ENCODE measurements at regions not wholly inside any gene's neighbourhood (a gene's known extent, or its start where the extent isn't known, plus 50 kb on each side); places are given as distances from the start of the nearest gene placed in this dataset.

GRCh38 chr5:124260921-124261515, 485.4 kb downstream of the ZNF608 start:
- Mint-ChIP-seq H3K9me3 (peaks cover 3% of the 10 kb centered on the region), H3K4me3 (no peak overlapping the region), H3K4me1 (no peaks in the 10 kb centered on the region), H3K36me3 (ENCODE audit: low read depth) (no peaks in the 10 kb centered on the region), H3K27me3 (no peaks in the 10 kb centered on the region), H3K27ac (no peak overlapping the region)
- ChIA-PET POLR2A (no interaction called here), CTCF (no interaction called here)
- DNase-seq, result no peak

DNA sequence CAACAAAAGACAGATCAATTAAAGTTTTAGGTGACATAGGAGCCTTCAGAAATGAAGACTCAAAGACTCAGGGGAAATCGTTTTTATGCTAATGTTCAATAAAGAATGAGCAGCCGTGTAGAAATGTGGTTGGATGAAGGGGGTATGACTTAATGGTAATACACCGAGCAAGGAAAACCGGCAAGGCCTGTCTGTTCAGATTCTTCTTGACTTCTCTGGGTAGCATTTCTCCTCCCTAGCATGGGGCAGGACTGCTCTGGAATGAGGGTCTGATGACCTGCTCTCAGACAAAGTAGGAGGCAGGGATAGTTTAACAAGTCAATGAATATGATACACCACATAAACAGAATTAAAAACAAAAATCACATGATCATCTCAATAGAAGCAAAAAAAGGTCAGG, 487.4 kb downstream of the ZNF608 start:
- Mint-ChIP-seq H3K9me3 (peaks cover 3% of the 10 kb centered on the region), H3K4me3 (no peak overlapping the region), H3K36me3 (ENCODE audit: low read depth) (no peaks in the 10 kb centered on the region), H3K27me3 (no peaks in the 10 kb centered on the region), H3K27ac (no peak overlapping the region), H3K4me1 (no peaks in the 10 kb centered on the region)
- ChIA-PET POLR2A (no interaction called here), CTCF (no interaction called here)
- DNase-seq, result no peak

GRCh38 chr5:124257048-124257447, 489.4 kb downstream of the ZNF608 start:
- DNase-seq, result no peak
- Mint-ChIP-seq H3K36me3 (ENCODE audit: low read depth) (no peaks in the 10 kb centered on the region), H3K9me3 (peaks cover 3% of the 10 kb centered on the region), H3K27me3 (no peaks in the 10 kb centered on the region), H3K4me1 (no peaks in the 10 kb centered on the region), H3K27ac (no peak overlapping the region), H3K4me3 (no peak overlapping the region)
- ChIA-PET POLR2A (no interaction called here), CTCF (no interaction called here)

DNA sequence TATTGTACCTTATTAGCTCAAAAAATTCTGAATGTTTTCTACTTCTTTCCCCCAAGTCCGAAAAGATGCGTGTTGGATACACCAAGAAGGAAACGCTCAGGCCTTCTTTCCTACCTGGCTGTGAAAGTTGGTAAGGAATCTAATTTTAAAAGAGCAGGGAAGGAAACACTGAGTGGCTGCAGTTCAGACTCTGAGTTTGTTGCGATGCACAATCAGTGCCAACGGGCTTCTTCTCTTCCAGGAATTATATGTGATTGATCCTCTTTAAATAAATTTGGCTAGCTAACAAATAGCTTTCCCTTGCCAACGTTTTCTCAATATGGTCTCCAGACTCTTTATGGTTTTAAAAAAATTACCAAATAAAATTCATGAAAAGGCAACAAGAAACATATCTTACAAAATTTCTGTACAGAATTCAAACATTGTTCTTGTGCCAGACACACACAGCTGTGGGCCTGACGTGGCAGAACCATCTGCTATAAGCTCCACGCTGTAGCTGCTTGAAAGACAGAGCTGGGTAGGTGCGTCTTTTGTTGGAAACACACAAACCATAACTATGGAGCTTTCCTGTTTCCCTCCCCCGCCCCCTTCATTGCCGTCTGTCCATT, 493.1 kb downstream of the ZNF608 start:
- no peak for DNase-seq
- H3K27ac Mint-ChIP-seq, result no peak overlapping the region
- H3K4me3 Mint-ChIP-seq, result no peak overlapping the region
- no peaks in the 10 kb centered on the region for H3K4me1 Mint-ChIP-seq
- H3K36me3 Mint-ChIP-seq (ENCODE audit: low read depth), result no peaks in the 10 kb centered on the region
- H3K9me3 Mint-ChIP-seq, result peaks cover 3% of the 10 kb centered on the region
- POLR2A ChIA-PET, result no interaction called here
- no peaks in the 10 kb centered on the region for H3K27me3 Mint-ChIP-seq
- CTCF ChIA-PET, result interaction anchor here (0.6 kb wide), 1 partner anchor 78 kb away, joined by 3 read pairs; no protein-coding TSS in a partner anchor

GRCh38 chr5:124252747-124253146, 493.7 kb downstream of the ZNF608 start:
- no peak overlapping the region for H3K27ac Mint-ChIP-seq
- H3K4me3 Mint-ChIP-seq, result no peak overlapping the region
- POLR2A ChIA-PET, result no interaction called here
- DNase-seq, result no peak
- no peaks in the 10 kb centered on the region for H3K36me3 Mint-ChIP-seq (ENCODE audit: low read depth)
- no peaks in the 10 kb centered on the region for H3K4me1 Mint-ChIP-seq
- CTCF ChIA-PET, result no interaction called here
- H3K27me3 Mint-ChIP-seq, result no peaks in the 10 kb centered on the region
- peaks cover 3% of the 10 kb centered on the region for H3K9me3 Mint-ChIP-seq

DNA sequence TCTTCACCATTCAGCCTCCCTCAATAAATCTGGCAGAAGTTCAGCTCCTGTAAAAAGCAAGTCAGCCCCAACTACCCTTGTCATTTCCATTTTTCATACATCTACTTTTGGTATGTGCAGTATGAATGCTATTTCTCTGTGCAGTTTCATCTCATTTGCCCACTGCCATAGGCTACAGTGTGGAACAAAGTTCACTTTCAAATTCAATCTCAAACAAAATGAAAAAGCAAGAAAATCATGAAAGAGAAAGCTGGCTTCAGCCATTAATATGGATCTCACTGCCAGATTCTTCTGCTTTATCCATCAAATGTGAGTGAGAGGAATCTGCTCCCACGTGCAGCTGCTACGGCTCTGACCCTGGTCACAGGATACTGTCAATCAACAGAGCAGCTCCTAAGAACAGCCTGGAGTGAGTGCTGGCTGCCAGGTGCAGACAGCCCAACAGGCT, 494.2 kb downstream of the ZNF608 start:
- no peak overlapping the region for H3K27ac Mint-ChIP-seq

DNA sequence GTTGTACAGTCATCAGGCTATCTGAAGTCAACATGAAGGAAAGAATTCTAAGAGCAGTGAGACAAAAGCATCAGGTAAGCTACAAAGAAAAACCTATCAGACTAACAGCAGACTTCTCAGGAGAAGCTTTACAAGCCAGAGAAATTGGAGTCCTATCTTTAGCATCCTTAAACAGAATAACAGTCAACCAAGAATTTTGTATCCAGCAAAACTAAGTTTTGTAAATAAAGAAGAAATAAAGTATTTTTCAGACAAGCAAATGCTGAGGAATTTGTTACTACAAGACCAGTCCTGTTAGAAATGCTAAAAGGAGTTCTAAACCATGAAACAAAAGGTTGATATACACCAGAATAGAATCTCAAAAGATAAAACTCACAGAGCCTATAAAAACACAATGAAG, 501.2 kb downstream of the ZNF608 start:
- peaks cover 10% of the 10 kb centered on the region for H3K9me3 Mint-ChIP-seq
- no peak overlapping the region for H3K27ac Mint-ChIP-seq
- POLR2A ChIA-PET, result no interaction called here
- CTCF ChIA-PET, result no interaction called here
- H3K36me3 Mint-ChIP-seq (ENCODE audit: low read depth), result no peaks in the 10 kb centered on the region
- H3K4me1 Mint-ChIP-seq, result no peaks in the 10 kb centered on the region
- no peaks in the 10 kb centered on the region for H3K27me3 Mint-ChIP-seq
- no peak for DNase-seq
- H3K4me3 Mint-ChIP-seq, result no peak overlapping the region

More for the DNA sequence above, 494.2 kb downstream of the ZNF608 start:
- H3K9me3 Mint-ChIP-seq, result peaks cover 3% of the 10 kb centered on the region
- no peak for DNase-seq
- no peaks in the 10 kb centered on the region for H3K4me1 Mint-ChIP-seq
- H3K4me3 Mint-ChIP-seq, result no peak overlapping the region
- ChIA-PET CTCF (no interaction called here), POLR2A (no interaction called here)
- no peaks in the 10 kb centered on the region for H3K27me3 Mint-ChIP-seq
- H3K36me3 Mint-ChIP-seq (ENCODE audit: low read depth), result no peaks in the 10 kb centered on the region

GRCh38 chr5:124240732-124241131, 505.7 kb downstream of the ZNF608 start:
- Mint-ChIP-seq H3K4me3 (no peak overlapping the region), H3K27ac (no peak overlapping the region), H3K9me3 (peaks cover 5% of the 10 kb centered on the region), H3K36me3 (ENCODE audit: low read depth) (no peaks in the 10 kb centered on the region), H3K27me3 (no peaks in the 10 kb centered on the region), H3K4me1 (no peaks in the 10 kb centered on the region)
- ChIA-PET POLR2A (no interaction called here), CTCF (no interaction called here)
- no peak for DNase-seq

DNA sequence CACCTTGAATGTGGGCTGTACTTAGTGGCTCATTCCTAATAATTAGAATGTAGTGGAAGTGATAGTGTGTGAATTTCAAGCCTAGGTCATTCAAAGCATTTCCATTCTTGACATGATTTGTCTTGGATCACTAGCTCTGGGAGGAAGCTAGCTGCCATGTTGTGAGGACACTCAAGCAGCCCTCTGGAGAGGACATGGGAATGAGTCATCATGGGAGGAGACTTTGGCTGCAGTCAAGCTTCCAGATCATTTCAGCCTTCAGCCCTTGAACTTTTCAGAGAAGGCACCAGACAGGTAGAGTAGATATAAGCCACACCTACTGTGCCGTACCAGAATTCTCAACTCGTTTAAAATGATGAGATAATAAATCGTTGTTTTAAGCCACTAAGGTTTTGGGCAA, 506.9 kb downstream of the ZNF608 start:
- POLR2A ChIA-PET, result no interaction called here
- no peak for DNase-seq
- Mint-ChIP-seq H3K4me1 (no peaks in the 10 kb centered on the region), H3K9me3 (no peaks in the 10 kb centered on the region), H3K36me3 (ENCODE audit: low read depth) (no peaks in the 10 kb centered on the region), H3K27ac (no peak overlapping the region), H3K4me3 (no peak overlapping the region), H3K27me3 (no peaks in the 10 kb centered on the region)
- CTCF ChIA-PET, result no interaction called here

GRCh38 chr5:124238350-124238749, 508.1 kb downstream of the ZNF608 start:
- no peak overlapping the region for H3K27ac Mint-ChIP-seq
- no peak overlapping the region for H3K4me3 Mint-ChIP-seq
- H3K4me1 Mint-ChIP-seq, result no peaks in the 10 kb centered on the region
- no peaks in the 10 kb centered on the region for H3K27me3 Mint-ChIP-seq
- CTCF ChIA-PET, result no interaction called here
- POLR2A ChIA-PET, result no interaction called here
- H3K9me3 Mint-ChIP-seq, result no peaks in the 10 kb centered on the region
- no peak for DNase-seq
- H3K36me3 Mint-ChIP-seq (ENCODE audit: low read depth), result no peaks in the 10 kb centered on the region

DNA sequence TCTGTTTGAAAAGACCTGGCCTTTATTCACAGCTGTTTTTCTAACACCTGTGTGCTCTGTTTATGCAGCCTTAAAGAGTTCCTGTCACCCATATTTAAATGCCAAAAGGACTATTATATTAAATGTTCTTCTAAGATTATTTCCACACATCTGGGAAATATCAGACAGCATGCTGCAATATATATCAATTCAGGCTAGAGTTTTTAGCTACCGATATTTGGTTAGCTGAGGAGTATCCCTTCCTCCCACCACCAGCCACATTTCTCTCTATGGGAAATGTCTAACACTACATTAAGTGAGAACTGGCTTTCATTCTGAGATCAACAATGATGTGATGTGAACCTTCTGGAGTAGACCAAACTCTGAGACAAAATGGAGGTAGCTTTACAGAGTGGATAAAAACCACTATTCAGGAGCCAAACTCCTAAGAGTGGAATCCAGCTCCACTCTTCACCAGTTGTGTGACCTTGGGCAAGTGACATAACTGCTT, 509.2 kb downstream of the ZNF608 start:
- no peaks in the 10 kb centered on the region for H3K36me3 Mint-ChIP-seq (ENCODE audit: low read depth)
- ChIA-PET CTCF (no interaction called here), POLR2A (no interaction called here)
- H3K27me3 Mint-ChIP-seq, result no peaks in the 10 kb centered on the region
- H3K4me1 Mint-ChIP-seq, result no peaks in the 10 kb centered on the region
- H3K4me3 Mint-ChIP-seq, result no peak overlapping the region
- no peak for DNase-seq
- H3K27ac Mint-ChIP-seq, result no peak overlapping the region
- H3K9me3 Mint-ChIP-seq, result no peaks in the 10 kb centered on the region

- no peak for DNase-seq
- Mint-ChIP-seq H3K4me3 (no peak overlapping the region), H3K36me3 (ENCODE audit: low read depth) (no peaks in the 10 kb centered on the region), H3K9me3 (no peaks in the 10 kb centered on the region), H3K27me3 (no peaks in the 10 kb centered on the region), H3K4me1 (no peaks in the 10 kb centered on the region), H3K27ac (no peak overlapping the region)
- POLR2A ChIA-PET, result no interaction called here
- CTCF ChIA-PET, result no interaction called here
Measured at GRCh38 chr5:124236361-124237205, 509.9 kb downstream of the ZNF608 start.

DNA sequence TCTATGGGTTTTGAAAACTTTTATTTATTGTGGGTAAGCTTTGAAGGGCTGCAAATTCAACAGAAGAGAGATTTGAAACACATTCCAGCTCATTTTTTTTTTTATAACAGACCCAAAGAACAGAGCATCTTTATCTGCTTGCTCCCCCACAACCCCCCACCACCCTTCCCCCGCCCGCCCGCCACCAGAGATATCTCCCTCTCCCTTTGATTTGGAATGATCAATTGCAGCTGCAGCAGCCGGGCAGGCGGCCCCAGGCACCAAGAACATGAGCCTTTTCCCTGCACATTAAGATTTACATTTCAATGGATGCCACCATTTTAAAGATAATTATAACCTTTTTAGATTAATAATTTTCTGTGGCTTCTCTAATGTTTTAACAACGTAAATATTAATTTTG, 510.9 kb downstream of the ZNF608 start:
- Mint-ChIP-seq H3K9me3 (no peaks in the 10 kb centered on the region), H3K27me3 (no peaks in the 10 kb centered on the region), H3K27ac (no peak overlapping the region), H3K4me1 (no peaks in the 10 kb centered on the region), H3K4me3 (no peak overlapping the region), H3K36me3 (ENCODE audit: low read depth) (no peaks in the 10 kb centered on the region)
- CTCF ChIA-PET, result no interaction called here
- no peak for DNase-seq
- POLR2A ChIA-PET, result no interaction called here
